ENCODE measurements at regions not wholly inside any gene's neighbourhood (a gene's known extent, or its start where the extent isn't known, plus 50 kb on each side); places are given as distances from the start of the nearest gene placed in this dataset.
A peak's percentile ranks its signal among the peaks of the same experiment; 100 is the strongest.

GRCh38 chr5:125042261-125042890 lies 295.9 kb upstream of the ZNF608 start:
- DNase-seq (ENCODE audit: low read depth, low spot score) (no peak), ATAC-seq (no peak)
- H3K4me1 ChIP-seq (ENCODE audit: control insufficient read depth, insufficient read depth, low read length) = peaks cover 28% of the 10 kb centered on the region
- H3K36me3 ChIP-seq (ENCODE audit: control insufficient read depth, insufficient read depth, low read length) = no peaks in the 10 kb centered on the region
- CTCF ChIA-PET = no interaction called here
- POLR2A ChIA-PET = no interaction called here
- H3K27me3 ChIP-seq (ENCODE audit: control insufficient read depth, insufficient read depth, low read length) = no peaks in the 10 kb centered on the region
- in situ Hi-C loops (cut with HindIII; ENCODE audit: low pct_unique_long_range_greater_than_20kb, low sequenced_read_pairs) = no loop called here
- intact Hi-C loops (cut with micrococcal nuclease; ENCODE audit: unreplicated experiment) = no loop called here
- H3K27ac ChIP-seq (ENCODE audit: low read length) = peak overlapping the region; percentile 82
- no peaks in the 10 kb centered on the region for H3K9me3 ChIP-seq (ENCODE audit: control insufficient read depth, insufficient read depth, low read depth, low read length)
- TF ChIP-seq TCF7L2 (IDR thresholded peaks at IDR 0.05; ENCODE audit: low read depth, low read length) = no peak
- no peak for TF ChIP-seq SIN3A (IDR thresholded peaks at IDR 0.05; ENCODE audit: borderline replicate concordance, insufficient read depth, low read depth, low read length)
- no peak overlapping the region for H3K4me3 ChIP-seq (ENCODE audit: low read depth in 2 of 2, low read length in 2 of 2)
- no TSS peak for BruUV-seq (replicated peaks)

DNA sequence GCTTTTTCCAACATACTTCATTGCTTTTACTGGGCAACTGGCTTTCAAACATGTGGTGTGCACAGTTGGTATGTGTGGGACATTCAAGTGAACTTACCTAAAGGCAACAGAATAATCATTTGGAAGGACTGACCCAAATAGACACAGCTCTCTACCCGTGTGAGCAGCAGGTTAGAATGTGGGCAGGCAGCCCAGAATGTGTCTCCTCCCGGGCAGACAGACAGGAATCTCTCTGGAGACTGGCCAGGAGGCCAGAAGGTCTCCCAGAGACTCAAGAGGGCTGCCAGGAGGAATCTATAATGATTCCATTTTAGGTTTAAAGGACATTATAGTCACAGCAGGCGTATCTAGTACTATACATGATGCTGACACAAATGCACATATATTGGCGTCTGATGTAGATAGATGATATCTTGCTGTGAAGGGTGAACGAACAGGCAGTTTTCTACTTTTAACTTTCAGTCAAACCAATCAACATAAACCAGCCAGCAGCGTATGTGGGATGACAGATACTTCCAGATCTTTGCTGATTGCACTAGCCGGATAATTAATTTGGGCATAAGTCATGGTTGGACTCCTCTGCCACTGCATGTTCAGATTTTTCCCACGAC lies 297.4 kb upstream of the ZNF608 start:
- DNase-seq (ENCODE audit: low read depth, low spot score) (no peak), ATAC-seq (peak; percentile 85)
- POLR2A ChIA-PET = interaction anchor here (0.7 kb wide), 1 partner anchor 91 kb away, joined by 4 read pairs; no protein-coding TSS in a partner anchor
- Histone ChIP-seq H3K4me1 (ENCODE audit: control insufficient read depth, insufficient read depth, low read length) (peaks cover 28% of the 10 kb centered on the region), H3K36me3 (ENCODE audit: control insufficient read depth, insufficient read depth, low read length) (no peaks in the 10 kb centered on the region), H3K4me3 (ENCODE audit: low read depth in 2 of 2, low read length in 2 of 2) (no peak overlapping the region), H3K27me3 (ENCODE audit: control insufficient read depth, insufficient read depth, low read length) (no peaks in the 10 kb centered on the region), H3K27ac (ENCODE audit: low read length) (peak overlapping the region; percentile 82), H3K9me3 (ENCODE audit: control insufficient read depth, insufficient read depth, low read depth, low read length) (no peaks in the 10 kb centered on the region)
- BruUV-seq (replicated peaks) = no TSS peak
- CTCF ChIA-PET = interaction anchor here (0.6 kb wide), 1 partner anchor 295 kb away, joined by 11 read pairs; no protein-coding TSS in a partner anchor
- TF ChIP-seq REST (IDR thresholded peaks at IDR 0.05; ENCODE audit: insufficient read depth in 1 of 2, low read depth in 2 of 2, low read length in 1 of 2) (no peak), TCF7L2 (IDR thresholded peaks at IDR 0.05; ENCODE audit: low read depth, low read length) (peak; percentile 62; the same call in 1 of the 2 replicates)
- in situ Hi-C loops (cut with HindIII; ENCODE audit: low pct_unique_long_range_greater_than_20kb, low sequenced_read_pairs) = no loop called here
- intact Hi-C loops (cut with micrococcal nuclease; ENCODE audit: unreplicated experiment) = no loop called here

- no peaks in the 10 kb centered on the region for H3K27me3 ChIP-seq (ENCODE audit: control insufficient read depth, insufficient read depth, low read length)
- in situ Hi-C loops (cut with HindIII; ENCODE audit: low pct_unique_long_range_greater_than_20kb, low sequenced_read_pairs) = no loop called here
- POLR2A ChIA-PET = interaction anchor here (0.7 kb wide), 1 partner anchor 90 kb away, joined by 4 read pairs; no protein-coding TSS in a partner anchor
- peak overlapping the region; percentile 82 for H3K27ac ChIP-seq (ENCODE audit: low read length)
- intact Hi-C loops (cut with micrococcal nuclease; ENCODE audit: unreplicated experiment) = no loop called here
- H3K4me3 ChIP-seq (ENCODE audit: low read depth in 2 of 2, low read length in 2 of 2) = no peak overlapping the region
- peaks cover 28% of the 10 kb centered on the region for H3K4me1 ChIP-seq (ENCODE audit: control insufficient read depth, insufficient read depth, low read length)
- DNase-seq (ENCODE audit: low read depth, low spot score) = no peak
- CTCF ChIA-PET = no interaction called here
- ATAC-seq = no peak
- no peaks in the 10 kb centered on the region for H3K9me3 ChIP-seq (ENCODE audit: control insufficient read depth, insufficient read depth, low read depth, low read length)
- no peaks in the 10 kb centered on the region for H3K36me3 ChIP-seq (ENCODE audit: control insufficient read depth, insufficient read depth, low read length)
- TF ChIP-seq, protein P1, sequence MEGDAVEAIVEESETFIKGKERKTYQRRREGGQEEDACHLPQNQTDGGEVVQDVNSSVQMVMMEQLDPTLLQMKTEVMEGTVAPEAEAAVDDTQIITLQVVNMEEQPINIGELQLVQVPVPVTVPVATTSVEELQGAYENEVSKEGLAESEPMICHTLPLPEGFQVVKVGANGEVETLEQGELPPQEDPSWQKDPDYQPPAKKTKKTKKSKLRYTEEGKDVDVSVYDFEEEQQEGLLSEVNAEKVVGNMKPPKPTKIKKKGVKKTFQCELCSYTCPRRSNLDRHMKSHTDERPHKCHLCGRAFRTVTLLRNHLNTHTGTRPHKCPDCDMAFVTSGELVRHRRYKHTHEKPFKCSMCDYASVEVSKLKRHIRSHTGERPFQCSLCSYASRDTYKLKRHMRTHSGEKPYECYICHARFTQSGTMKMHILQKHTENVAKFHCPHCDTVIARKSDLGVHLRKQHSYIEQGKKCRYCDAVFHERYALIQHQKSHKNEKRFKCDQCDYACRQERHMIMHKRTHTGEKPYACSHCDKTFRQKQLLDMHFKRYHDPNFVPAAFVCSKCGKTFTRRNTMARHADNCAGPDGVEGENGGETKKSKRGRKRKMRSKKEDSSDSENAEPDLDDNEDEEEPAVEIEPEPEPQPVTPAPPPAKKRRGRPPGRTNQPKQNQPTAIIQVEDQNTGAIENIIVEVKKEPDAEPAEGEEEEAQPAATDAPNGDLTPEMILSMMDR (IDR thresholded peaks at IDR 0.05) = no peak
- TF ChIP-seq REST (IDR thresholded peaks at IDR 0.05; ENCODE audit: insufficient read depth in 1 of 2, low read depth in 2 of 2, low read length in 1 of 2) (no peak), POLR2AphosphoS5 (IDR thresholded peaks at IDR 0.05; ENCODE audit: low read depth, low read length) (no peak), SIN3A (IDR thresholded peaks at IDR 0.05; ENCODE audit: borderline replicate concordance, insufficient read depth, low read depth, low read length) (no peak), TCF7L2 (IDR thresholded peaks at IDR 0.05; ENCODE audit: low read depth, low read length) (no peak)
- BruUV-seq (replicated peaks) = no TSS peak
Measured at GRCh38 chr5:125044491-125045282, 298.2 kb upstream of the ZNF608 start.
